Activated naive CD4-positive, alpha-beta T cell treated with anti-CD3 and anti-CD28 coated beads, Interleukin-2, amount 10 ng/mL, durations not matched to agents 7 days and 5 days (primary cell): ENCODE measurements at regions not wholly inside any gene's neighbourhood (a gene's known extent, or its start where the extent isn't known, plus 50 kb on each side); places are given as distances from the start of the nearest gene placed in this dataset.

Experiments used
- CTCF ChIA-PET: fragments of 350-600 bp; sonication (Branson Sonifier 250); formaldehyde crosslinking; loops from one replicate; lab custom pipeline; 2021; ENCODE audit warnings: antibody characterized with exemption; lab: Charles Lee
- DNase-seq: peaks from one replicate; pipeline ENCODE4 v3.0.0-alpha.2; 2020
- H3K27ac Mint-ChIP-seq: one replicate; pipeline ENCODE4 v1.8.0; 2021; ENCODE audit warnings: mild to moderate bottlenecking, moderate library complexity, mixed read lengths
- H3K27me3 Mint-ChIP-seq: one replicate; pipeline ENCODE4 v1.8.0; 2021; ENCODE audit warnings: mild to moderate bottlenecking, mixed read lengths
- H3K36me3 Mint-ChIP-seq: one replicate; pipeline ENCODE4 v1.8.0; 2021; ENCODE audit warnings: mixed read lengths
- H3K4me1 Mint-ChIP-seq: one replicate; pipeline ENCODE4 v1.8.0; 2021; ENCODE audit warnings: mixed read lengths
- H3K4me3 Mint-ChIP-seq: one replicate; pipeline ENCODE4 v1.8.0; 2021; ENCODE audit warnings: mild to moderate bottlenecking, moderate library complexity, mixed read lengths
- H3K9me3 Mint-ChIP-seq: one replicate; pipeline ENCODE4 v1.8.0; 2021; ENCODE audit warnings: mixed read lengths

DNA sequence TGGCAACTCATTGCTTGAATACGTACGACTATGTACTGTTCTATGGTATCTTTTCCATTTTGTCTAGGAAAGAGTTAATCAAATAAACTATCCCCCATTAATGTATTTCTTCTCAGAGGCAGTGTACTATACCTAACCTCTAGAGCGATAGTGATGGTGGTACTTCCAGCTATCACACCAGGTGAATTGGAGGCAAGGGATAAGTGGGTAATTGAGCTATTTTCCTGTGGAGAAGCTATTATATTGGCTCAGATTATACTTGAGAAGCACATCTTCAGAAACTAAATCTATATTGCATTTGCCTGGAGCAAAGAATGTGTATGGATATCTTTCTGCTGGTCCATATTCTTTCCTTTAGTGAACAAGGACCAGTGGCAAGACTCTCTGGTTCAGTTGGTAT lies 430.7 kb upstream of the KHDRBS2 start:
- DNase-seq = no peak

GRCh38 chr6:62714112-62714511 lies 428.1 kb upstream of the KHDRBS2 start:
- no peaks in the 10 kb centered on the region for H3K36me3 Mint-ChIP-seq
- no peaks in the 10 kb centered on the region for H3K27me3 Mint-ChIP-seq
- no peak for DNase-seq
- peaks cover 5% of the 10 kb centered on the region for H3K9me3 Mint-ChIP-seq
- H3K4me3 Mint-ChIP-seq = no peak overlapping the region
- CTCF ChIA-PET = no interaction called here
- H3K4me1 Mint-ChIP-seq = no peaks in the 10 kb centered on the region
- no peak overlapping the region for H3K27ac Mint-ChIP-seq

More for the DNA sequence above, 430.7 kb upstream of the KHDRBS2 start:
- no peaks in the 10 kb centered on the region for H3K36me3 Mint-ChIP-seq
- H3K27ac Mint-ChIP-seq = no peak overlapping the region
- no peaks in the 10 kb centered on the region for H3K27me3 Mint-ChIP-seq
- CTCF ChIA-PET = no interaction called here
- peaks cover 2% of the 10 kb centered on the region for H3K9me3 Mint-ChIP-seq
- no peak overlapping the region for H3K4me3 Mint-ChIP-seq
- H3K4me1 Mint-ChIP-seq = no peaks in the 10 kb centered on the region

DNA sequence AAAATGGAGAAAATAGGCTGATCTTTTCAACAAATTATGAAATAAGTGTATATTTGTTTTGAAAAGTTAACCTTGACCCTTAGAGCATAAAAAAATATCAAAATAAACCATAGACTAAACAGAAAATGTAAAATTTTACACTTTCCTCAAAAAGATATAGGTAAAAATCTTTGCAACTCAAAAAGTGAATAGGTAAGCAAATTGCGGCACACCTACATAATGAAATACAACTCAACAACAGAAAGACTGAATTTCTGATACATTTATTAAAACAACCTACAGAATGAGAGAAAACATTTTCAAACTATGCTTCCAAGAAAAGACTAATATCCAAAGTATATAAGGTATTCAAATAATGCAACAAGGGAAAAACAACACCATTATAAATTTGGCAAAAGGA lies 425.7 kb upstream of the KHDRBS2 start:
- no peak overlapping the region for H3K4me3 Mint-ChIP-seq
- peaks cover 13% of the 10 kb centered on the region for H3K9me3 Mint-ChIP-seq
- H3K27ac Mint-ChIP-seq = no peak overlapping the region
- H3K4me1 Mint-ChIP-seq = no peaks in the 10 kb centered on the region
- CTCF ChIA-PET = no interaction called here
- H3K27me3 Mint-ChIP-seq = no peaks in the 10 kb centered on the region
- DNase-seq = no peak
- H3K36me3 Mint-ChIP-seq = no peaks in the 10 kb centered on the region

DNA sequence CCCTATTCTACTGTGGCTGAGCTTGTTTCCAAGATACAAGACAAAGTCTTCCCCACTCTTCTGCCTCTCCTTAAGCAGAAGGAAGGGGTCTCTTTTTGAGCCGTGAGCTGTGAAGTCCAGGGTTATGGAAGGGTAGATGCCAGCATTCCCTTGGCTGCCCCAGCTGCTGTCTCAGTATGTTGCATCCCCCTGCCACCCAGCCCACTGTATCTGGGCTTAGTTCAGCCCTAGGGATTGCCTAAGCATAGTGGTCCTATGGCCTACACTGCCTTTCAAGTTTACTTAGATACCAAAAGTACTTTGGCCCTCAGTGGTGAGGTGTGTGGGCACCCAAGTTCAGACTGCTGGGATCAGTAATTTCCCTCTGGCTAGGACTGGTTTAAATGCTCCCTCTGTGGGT lies 421.9 kb upstream of the KHDRBS2 start:
- Mint-ChIP-seq H3K4me1 (no peaks in the 10 kb centered on the region), H3K9me3 (peaks cover 13% of the 10 kb centered on the region)
- CTCF ChIA-PET = no interaction called here

DNA sequence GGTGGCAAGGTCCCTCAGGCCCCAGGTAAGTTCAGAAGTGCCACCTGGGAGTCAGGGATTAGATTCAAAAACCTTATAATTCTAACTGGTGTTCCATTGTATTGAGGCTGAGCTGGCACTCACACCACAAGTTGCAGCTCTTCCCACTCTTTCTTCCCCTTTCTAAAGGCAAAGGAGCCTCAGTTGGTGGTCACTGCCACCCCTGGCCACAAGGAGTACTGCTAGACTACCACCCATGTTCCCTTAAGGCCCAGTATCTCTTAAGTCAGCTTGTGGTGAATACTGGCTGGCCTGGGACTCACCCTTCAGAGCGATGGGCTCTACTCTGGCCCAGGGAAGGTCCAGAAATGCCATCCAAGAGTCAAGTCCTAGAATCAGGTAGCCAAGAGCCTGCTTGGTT lies 421.1 kb upstream of the KHDRBS2 start:
- no peak for DNase-seq
- Mint-ChIP-seq H3K27ac (no peak overlapping the region), H3K4me1 (no peaks in the 10 kb centered on the region), H3K27me3 (no peaks in the 10 kb centered on the region), H3K4me3 (no peak overlapping the region), H3K36me3 (no peaks in the 10 kb centered on the region), H3K9me3 (peaks cover 13% of the 10 kb centered on the region)
- CTCF ChIA-PET = no interaction called here

More for the DNA sequence above, 421.9 kb upstream of the KHDRBS2 start:
- H3K27ac Mint-ChIP-seq = no peak overlapping the region
- no peak for DNase-seq
- no peak overlapping the region for H3K4me3 Mint-ChIP-seq
- H3K27me3 Mint-ChIP-seq = no peaks in the 10 kb centered on the region
- no peaks in the 10 kb centered on the region for H3K36me3 Mint-ChIP-seq

- no peak for DNase-seq
- Mint-ChIP-seq H3K4me3 (no peak overlapping the region), H3K36me3 (no peaks in the 10 kb centered on the region), H3K27ac (no peak overlapping the region), H3K9me3 (peaks cover 9% of the 10 kb centered on the region), H3K4me1 (no peaks in the 10 kb centered on the region), H3K27me3 (no peaks in the 10 kb centered on the region)
- CTCF ChIA-PET = no interaction called here
Observed at GRCh38 chr6:62683063-62683462, 397.0 kb upstream of the KHDRBS2 start.

DNA sequence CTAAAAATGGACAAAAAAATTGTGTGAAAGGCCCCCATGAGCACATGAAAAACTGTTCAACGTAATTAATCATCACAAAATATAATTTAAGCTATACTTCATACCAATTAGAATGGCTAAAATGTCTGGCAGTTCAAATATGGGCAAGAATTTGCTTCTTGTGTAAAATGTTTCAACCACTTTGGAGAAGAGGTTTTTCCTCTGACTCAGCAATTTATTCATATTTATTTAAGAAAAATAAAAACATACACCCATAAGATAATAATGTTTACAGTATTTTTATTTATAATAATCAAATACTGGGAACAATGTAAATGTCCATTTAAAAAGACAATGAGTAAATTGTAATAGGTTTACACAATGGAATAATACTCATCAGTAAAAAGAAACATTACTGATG lies 395.1 kb upstream of the KHDRBS2 start:
- Mint-ChIP-seq H3K9me3 (peaks cover 14% of the 10 kb centered on the region), H3K36me3 (no peaks in the 10 kb centered on the region), H3K4me1 (no peaks in the 10 kb centered on the region), H3K27me3 (no peaks in the 10 kb centered on the region), H3K27ac (no peak overlapping the region), H3K4me3 (no peak overlapping the region)
- CTCF ChIA-PET = no interaction called here
- no peak for DNase-seq

- peaks cover 5% of the 10 kb centered on the region for H3K9me3 Mint-ChIP-seq
- H3K36me3 Mint-ChIP-seq = no peaks in the 10 kb centered on the region
- CTCF ChIA-PET = no interaction called here
- no peak overlapping the region for H3K4me3 Mint-ChIP-seq
- H3K4me1 Mint-ChIP-seq = no peaks in the 10 kb centered on the region
- DNase-seq = no peak
- H3K27ac Mint-ChIP-seq = no peak overlapping the region
- no peaks in the 10 kb centered on the region for H3K27me3 Mint-ChIP-seq
Observed at GRCh38 chr6:62672989-62673388, 387.0 kb upstream of the KHDRBS2 start.

- Mint-ChIP-seq H3K27me3 (no peaks in the 10 kb centered on the region), H3K9me3 (no peaks in the 10 kb centered on the region), H3K27ac (no peak overlapping the region), H3K36me3 (no peaks in the 10 kb centered on the region), H3K4me1 (no peaks in the 10 kb centered on the region), H3K4me3 (no peak overlapping the region)
- CTCF ChIA-PET = no interaction called here
- no peak for DNase-seq
Observed at GRCh38 chr6:62670490-62671223, 384.6 kb upstream of the KHDRBS2 start.

DNA sequence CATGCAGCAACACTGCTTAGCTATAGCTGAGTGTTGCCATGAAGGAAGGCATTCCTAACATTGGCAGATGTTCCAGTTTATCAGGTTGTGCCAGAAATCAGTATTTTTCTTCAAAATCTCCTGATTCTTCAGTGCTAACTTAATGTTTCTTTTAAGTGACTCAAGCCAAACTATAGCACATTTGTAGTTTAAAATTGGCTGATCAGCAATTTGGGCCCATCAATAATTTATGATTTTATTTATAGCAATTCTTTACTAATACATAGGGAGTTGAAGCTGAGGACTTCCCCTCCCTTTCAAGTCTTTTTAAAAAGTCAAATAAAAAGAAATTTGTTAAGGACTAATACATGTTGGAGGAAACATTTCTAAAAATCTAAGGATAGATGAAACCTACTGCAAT lies 383.8 kb upstream of the KHDRBS2 start:
- CTCF ChIA-PET = no interaction called here
- no peak for DNase-seq
- Mint-ChIP-seq H3K27ac (no peak overlapping the region), H3K4me1 (no peaks in the 10 kb centered on the region), H3K9me3 (no peaks in the 10 kb centered on the region), H3K27me3 (no peaks in the 10 kb centered on the region), H3K4me3 (no peak overlapping the region), H3K36me3 (no peaks in the 10 kb centered on the region)

DNA sequence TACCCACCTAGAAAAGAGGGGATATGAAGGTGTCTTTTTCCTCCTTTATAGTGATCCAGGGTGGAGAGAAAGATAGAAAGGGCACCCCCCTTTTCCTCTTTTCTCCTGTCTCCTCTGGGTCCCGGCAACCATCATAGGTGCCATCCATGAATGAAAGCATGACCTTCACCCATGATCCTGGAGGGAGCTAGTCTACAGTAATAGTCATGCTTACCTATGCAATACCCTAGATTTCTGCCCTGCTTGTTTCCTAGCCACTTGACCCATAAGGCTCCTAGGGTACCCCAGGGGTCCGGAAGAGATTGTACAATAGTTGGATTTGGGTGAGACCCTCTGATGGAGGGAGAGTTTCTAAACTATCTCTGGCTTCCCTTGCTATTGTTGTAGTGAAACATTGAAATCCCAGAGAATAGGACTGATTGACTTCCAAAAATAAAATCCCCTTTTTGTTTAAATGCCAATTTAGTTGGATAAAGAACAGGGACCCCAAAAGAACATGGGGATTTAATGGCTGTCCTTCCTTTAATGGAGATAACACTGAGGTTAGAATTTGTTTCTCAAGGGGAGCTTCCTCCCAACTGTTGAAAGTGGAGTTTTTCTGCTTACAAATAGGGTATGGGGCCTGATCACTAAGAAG lies 366.8 kb upstream of the KHDRBS2 start:
- Mint-ChIP-seq H3K27ac (no peak overlapping the region), H3K27me3 (no peaks in the 10 kb centered on the region), H3K36me3 (no peaks in the 10 kb centered on the region), H3K4me1 (no peaks in the 10 kb centered on the region), H3K9me3 (peaks cover 30% of the 10 kb centered on the region), H3K4me3 (no peak overlapping the region)
- CTCF ChIA-PET = no interaction called here
- DNase-seq = no peak

GRCh38 chr6:62645274-62645673 lies 359.2 kb upstream of the KHDRBS2 start:
- H3K36me3 Mint-ChIP-seq = no peaks in the 10 kb centered on the region
- H3K4me3 Mint-ChIP-seq = no peak overlapping the region
- no peaks in the 10 kb centered on the region for H3K27me3 Mint-ChIP-seq
- DNase-seq = no peak
- no peak overlapping the region for H3K27ac Mint-ChIP-seq
- CTCF ChIA-PET = no interaction called here
- no peaks in the 10 kb centered on the region for H3K4me1 Mint-ChIP-seq
- peaks cover 42% of the 10 kb centered on the region for H3K9me3 Mint-ChIP-seq

DNA sequence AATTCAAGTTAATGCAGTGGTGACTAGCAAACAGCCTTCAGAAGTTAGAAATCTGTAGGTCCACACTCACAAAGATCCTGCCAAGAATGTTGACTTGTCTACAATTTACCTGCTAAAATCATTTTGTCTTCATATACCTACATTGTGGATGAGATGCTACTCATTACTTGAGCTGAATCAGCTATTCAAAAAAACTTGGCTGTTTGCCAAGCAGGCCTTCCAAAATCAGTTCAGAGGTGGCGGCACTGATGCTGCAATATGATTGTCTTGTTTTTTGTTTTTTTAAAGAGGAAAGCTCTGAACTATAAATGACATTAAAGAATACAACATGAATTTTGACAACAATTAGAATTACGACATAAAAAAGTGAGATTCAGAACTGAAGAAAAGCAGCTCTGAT lies 354.7 kb upstream of the KHDRBS2 start:
- Mint-ChIP-seq H3K36me3 (no peaks in the 10 kb centered on the region), H3K4me3 (no peak overlapping the region), H3K9me3 (peaks cover 40% of the 10 kb centered on the region), H3K27me3 (no peaks in the 10 kb centered on the region), H3K27ac (no peak overlapping the region), H3K4me1 (no peaks in the 10 kb centered on the region)
- DNase-seq = no peak
- CTCF ChIA-PET = no interaction called here

DNA sequence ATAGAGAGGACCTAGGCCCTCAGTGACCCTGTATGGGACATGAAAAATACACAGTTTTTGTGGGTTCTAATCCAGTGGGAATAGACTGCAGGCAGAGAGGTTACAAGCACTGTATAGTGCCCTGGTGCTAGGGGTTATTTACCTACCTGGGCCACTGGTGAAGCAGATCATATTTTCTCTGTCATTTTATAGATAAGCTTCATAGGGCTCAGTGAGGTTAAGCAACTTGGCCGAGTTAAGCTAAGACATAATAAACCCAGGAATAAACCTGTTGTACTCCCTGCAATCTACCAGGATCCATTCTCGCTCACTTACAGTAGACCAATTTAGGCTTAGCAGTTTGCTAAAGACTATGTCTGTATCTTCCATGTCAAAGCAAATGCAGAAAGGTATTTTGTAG lies 340.6 kb upstream of the KHDRBS2 start:
- no peaks in the 10 kb centered on the region for H3K27me3 Mint-ChIP-seq
- no peak overlapping the region for H3K27ac Mint-ChIP-seq
- H3K9me3 Mint-ChIP-seq = peaks cover 8% of the 10 kb centered on the region
- CTCF ChIA-PET = no interaction called here
- DNase-seq = no peak
- H3K36me3 Mint-ChIP-seq = no peaks in the 10 kb centered on the region
- no peaks in the 10 kb centered on the region for H3K4me1 Mint-ChIP-seq
- H3K4me3 Mint-ChIP-seq = no peak overlapping the region

- H3K4me1 Mint-ChIP-seq = no peaks in the 10 kb centered on the region
- CTCF ChIA-PET = no interaction called here
- H3K27me3 Mint-ChIP-seq = no peaks in the 10 kb centered on the region
Observed at GRCh38 chr6:62623846-62624532, 338.0 kb upstream of the KHDRBS2 start.

More at GRCh38 chr6:62623846-62624532, 338.0 kb upstream of the KHDRBS2 start:
- H3K36me3 Mint-ChIP-seq = no peaks in the 10 kb centered on the region
- no peak overlapping the region for H3K4me3 Mint-ChIP-seq
- H3K27ac Mint-ChIP-seq = no peak overlapping the region
- peaks cover 8% of the 10 kb centered on the region for H3K9me3 Mint-ChIP-seq
- no peak for DNase-seq
